ENCODE measurements at regions not wholly inside any gene's neighbourhood (a gene's known extent, or its start where the extent isn't known, plus 50 kb on each side); places are given as distances from the start of the nearest gene placed in this dataset.

DNA sequence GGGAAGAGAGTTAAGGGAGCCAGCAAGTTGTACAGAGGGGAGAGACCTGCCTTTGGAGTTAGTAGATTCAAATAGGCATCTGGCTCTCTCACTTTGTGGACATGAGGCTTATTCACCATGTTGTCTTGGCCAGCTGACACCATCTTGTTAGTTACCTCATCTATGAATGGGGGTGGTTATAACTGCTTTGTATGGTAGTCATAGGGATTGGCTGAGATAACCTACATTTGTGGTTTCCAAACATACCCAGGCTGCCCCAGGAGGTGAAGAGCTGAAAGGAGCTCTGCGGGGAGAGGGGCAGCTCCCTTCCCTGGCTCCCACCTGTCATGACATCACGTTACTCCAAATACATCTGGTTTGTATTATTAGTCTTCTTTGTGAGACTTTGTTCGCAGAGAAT is 393.3 kb upstream of the AUTS2 start:
- Histone ChIP-seq H4K20me1 (replicated peaks; ENCODE audit: insufficient read depth) (no peaks in the 10 kb centered on the region), H3K36me3 (ENCODE audit: insufficient read depth) (no peaks in the 10 kb centered on the region), H3K4me1 (ENCODE audit: insufficient read depth) (no peaks in the 10 kb centered on the region), H3K4me3 (no peak overlapping the region), H3K4me2 (no peak overlapping the region), H2AFZ (no peak overlapping the region), H3F3A (replicated peaks; ENCODE audit: low read depth) (no peaks in the 10 kb centered on the region), H3K9me2 (ENCODE audit: insufficient read depth) (no peaks in the 10 kb centered on the region), H3K27ac (ENCODE audit: low read depth) (no peak overlapping the region), H3K79me2 (replicated peaks; ENCODE audit: insufficient read depth) (no peaks in the 10 kb centered on the region), H3K27me3 (ENCODE audit: insufficient read depth) (no peaks in the 10 kb centered on the region)
- no peaks in the 10 kb centered on the region for H3K4me1 Mint-ChIP-seq
- no peaks in the 10 kb centered on the region for H3K27me3 Mint-ChIP-seq (ENCODE audit: insufficient read depth, low read depth, poor library complexity)
- no peak for DNase-seq (ENCODE audit: low spot score)
- peaks cover 97% of the 10 kb centered on the region for H3K9me3 Mint-ChIP-seq
- H3K36me3 Mint-ChIP-seq (ENCODE audit: low read depth): peaks cover 23% of the 10 kb centered on the region
- no peak for TF ChIP-seq EZH2 (IDR thresholded peaks at IDR 0.05; ENCODE audit: low read depth, unreplicated experiment)
- no peak overlapping the region for H3K4me3 Mint-ChIP-seq
- no peak overlapping the region for H3K27ac Mint-ChIP-seq
- no peak for ATAC-seq

DNA sequence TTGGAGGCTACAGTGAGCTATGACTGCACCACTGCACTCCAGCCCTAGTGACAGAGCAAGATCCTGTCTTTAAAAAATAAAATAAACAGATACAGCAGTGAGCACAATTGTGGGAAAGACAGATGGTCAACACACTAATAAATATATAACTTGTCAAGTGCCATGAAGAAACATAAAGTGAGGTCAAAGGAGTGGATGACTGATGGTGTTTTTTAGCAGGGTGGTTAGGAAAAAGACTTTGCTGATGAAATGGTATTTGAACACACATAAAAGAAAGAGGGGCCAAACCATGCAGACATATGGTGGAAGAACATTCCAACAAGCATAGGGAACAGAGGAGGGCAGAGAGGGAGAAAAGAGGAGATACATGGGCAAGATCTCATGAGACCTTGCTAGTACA is 392.7 kb upstream of the AUTS2 start:
- no peaks in the 10 kb centered on the region for H3K79me2 ChIP-seq (replicated peaks; ENCODE audit: insufficient read depth)
- H3F3A ChIP-seq (replicated peaks; ENCODE audit: low read depth): no peaks in the 10 kb centered on the region
- H3K9me3 Mint-ChIP-seq: peaks cover 97% of the 10 kb centered on the region
- no peaks in the 10 kb centered on the region for H3K9me2 ChIP-seq (ENCODE audit: insufficient read depth)
- H3K4me2 ChIP-seq: no peak overlapping the region
- H4K20me1 ChIP-seq (replicated peaks; ENCODE audit: insufficient read depth): no peaks in the 10 kb centered on the region
- no peak for TF ChIP-seq CREB1 (CRISPR knock-in tag; IDR thresholded peaks at IDR 0.05; ENCODE audit: low read depth)
- TF ChIP-seq ZNF331 (CRISPR knock-in tag; IDR thresholded peaks at IDR 0.05; ENCODE audit: low read depth): no peak
- TF ChIP-seq, protein P1, sequence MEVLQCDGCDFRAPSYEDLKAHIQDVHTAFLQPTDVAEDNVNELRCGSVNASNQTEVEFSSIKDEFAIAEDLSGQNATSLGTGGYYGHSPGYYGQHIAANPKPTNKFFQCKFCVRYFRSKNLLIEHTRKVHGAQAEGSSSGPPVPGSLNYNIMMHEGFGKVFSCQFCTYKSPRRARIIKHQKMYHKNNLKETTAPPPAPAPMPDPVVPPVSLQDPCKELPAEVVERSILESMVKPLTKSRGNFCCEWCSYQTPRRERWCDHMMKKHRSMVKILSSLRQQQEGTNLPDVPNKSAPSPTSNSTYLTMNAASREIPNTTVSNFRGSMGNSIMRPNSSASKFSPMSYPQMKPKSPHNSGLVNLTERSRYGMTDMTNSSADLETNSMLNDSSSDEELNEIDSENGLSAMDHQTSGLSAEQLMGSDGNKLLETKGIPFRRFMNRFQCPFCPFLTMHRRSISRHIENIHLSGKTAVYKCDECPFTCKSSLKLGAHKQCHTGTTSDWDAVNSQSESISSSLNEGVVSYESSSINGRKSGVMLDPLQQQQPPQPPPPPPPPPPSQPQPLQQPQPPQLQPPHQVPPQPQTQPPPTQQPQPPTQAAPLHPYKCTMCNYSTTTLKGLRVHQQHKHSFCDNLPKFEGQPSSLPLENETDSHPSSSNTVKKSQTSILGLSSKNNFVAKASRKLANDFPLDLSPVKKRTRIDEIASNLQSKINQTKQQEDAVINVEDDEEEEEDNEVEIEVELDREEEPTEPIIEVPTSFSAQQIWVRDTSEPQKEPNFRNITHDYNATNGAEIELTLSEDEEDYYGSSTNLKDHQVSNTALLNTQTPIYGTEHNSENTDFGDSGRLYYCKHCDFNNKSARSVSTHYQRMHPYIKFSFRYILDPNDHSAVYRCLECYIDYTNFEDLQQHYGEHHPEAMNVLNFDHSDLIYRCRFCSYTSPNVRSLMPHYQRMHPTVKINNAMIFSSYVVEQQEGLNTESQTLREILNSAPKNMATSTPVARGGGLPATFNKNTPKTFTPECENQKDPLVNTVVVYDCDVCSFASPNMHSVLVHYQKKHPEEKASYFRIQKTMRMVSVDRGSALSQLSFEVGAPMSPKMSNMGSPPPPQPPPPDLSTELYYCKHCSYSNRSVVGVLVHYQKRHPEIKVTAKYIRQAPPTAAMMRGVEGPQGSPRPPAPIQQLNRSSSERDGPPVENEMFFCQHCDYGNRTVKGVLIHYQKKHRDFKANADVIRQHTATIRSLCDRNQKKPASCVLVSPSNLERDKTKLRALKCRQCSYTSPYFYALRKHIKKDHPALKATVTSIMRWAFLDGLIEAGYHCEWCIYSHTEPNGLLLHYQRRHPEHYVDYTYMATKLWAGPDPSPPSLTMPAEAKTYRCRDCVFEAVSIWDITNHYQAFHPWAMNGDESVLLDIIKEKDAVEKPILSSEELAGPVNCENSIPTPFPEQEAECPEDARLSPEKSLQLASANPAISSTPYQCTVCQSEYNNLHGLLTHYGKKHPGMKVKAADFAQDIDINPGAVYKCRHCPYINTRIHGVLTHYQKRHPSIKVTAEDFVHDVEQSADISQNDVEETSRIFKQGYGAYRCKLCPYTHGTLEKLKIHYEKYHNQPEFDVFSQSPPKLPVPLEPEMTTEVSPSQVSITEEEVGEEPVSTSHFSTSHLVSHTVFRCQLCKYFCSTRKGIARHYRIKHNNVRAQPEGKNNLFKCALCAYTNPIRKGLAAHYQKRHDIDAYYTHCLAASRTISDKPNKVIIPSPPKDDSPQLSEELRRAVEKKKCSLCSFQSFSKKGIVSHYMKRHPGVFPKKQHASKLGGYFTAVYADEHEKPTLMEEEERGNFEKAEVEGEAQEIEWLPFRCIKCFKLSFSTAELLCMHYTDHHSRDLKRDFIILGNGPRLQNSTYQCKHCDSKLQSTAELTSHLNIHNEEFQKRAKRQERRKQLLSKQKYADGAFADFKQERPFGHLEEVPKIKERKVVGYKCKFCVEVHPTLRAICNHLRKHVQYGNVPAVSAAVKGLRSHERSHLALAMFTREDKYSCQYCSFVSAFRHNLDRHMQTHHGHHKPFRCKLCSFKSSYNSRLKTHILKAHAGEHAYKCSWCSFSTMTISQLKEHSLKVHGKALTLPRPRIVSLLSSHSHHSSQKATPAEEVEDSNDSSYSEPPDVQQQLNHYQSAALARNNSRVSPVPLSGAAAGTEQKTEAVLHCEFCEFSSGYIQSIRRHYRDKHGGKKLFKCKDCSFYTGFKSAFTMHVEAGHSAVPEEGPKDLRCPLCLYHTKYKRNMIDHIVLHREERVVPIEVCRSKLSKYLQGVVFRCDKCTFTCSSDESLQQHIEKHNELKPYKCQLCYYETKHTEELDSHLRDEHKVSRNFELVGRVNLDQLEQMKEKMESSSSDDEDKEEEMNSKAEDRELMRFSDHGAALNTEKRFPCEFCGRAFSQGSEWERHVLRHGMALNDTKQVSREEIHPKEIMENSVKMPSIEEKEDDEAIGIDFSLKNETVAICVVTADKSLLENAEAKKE (CRISPR knock-in tag; IDR thresholded peaks at IDR 0.05): no peak
- no peak for TF ChIP-seq POLR2AphosphoS5 (IDR thresholded peaks at IDR 0.05; ENCODE audit: low read depth)
- TF ChIP-seq STAT1 (IDR thresholded peaks at IDR 0.05; ENCODE audit: unreplicated experiment): no peak
- H3K27me3 Mint-ChIP-seq (ENCODE audit: insufficient read depth, low read depth, poor library complexity): no peaks in the 10 kb centered on the region
- DNase-seq (ENCODE audit: low spot score) (no peak), ATAC-seq (no peak)
- H3K36me3 Mint-ChIP-seq (ENCODE audit: low read depth): peaks cover 27% of the 10 kb centered on the region
- H2AFZ ChIP-seq: no peak overlapping the region
- H3K4me1 Mint-ChIP-seq: no peaks in the 10 kb centered on the region
- no peaks in the 10 kb centered on the region for H3K36me3 ChIP-seq (ENCODE audit: insufficient read depth)
- no peak overlapping the region for H3K4me3 Mint-ChIP-seq
- H3K27me3 ChIP-seq (ENCODE audit: insufficient read depth): no peaks in the 10 kb centered on the region
- no peak overlapping the region for H3K4me3 ChIP-seq
- H3K27ac Mint-ChIP-seq: no peak overlapping the region
- H3K27ac ChIP-seq (ENCODE audit: low read depth): no peak overlapping the region
- H3K4me1 ChIP-seq (ENCODE audit: insufficient read depth): no peaks in the 10 kb centered on the region
